ENCODE measurements at regions not wholly inside any gene's neighbourhood (a gene's known extent, or its start where the extent isn't known, plus 50 kb on each side); places are given as distances from the start of the nearest gene placed in this dataset.

DNA sequence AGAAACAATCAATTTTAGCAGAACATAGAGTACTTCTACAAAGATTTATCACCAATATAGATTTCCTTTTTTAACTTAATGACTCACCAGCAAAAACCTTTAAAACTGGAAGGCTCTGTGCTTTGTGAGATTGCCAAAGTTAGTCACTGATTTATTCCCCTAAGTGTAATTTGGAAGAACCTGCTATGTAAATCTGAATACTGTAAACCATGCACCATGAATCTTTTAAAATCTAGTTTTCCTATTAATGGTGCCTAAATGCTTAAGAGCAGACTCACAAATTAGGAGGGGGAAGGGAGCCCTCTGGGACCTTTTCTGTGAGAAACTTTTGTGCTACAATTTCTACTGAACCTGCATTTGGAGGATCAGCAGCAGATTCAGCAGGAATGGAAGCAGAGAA is 57.8 kb upstream of the PNRC1 start:
- no peak for DNase-seq (ENCODE audit: low read depth, low spot score)
- Histone ChIP-seq H2AFZ (ENCODE audit: control insufficient read depth, low read length) (no peak overlapping the region), H3K9ac (ENCODE audit: control insufficient read depth, extremely low read depth, insufficient read depth, low read length) (no peak overlapping the region), H3K36me3 (ENCODE audit: control insufficient read depth in 2 of 2, extremely low read depth in 1 of 2, insufficient read depth in 2 of 2, low read length in 2 of 2) (no peaks in the 10 kb centered on the region), H3K4me2 (ENCODE audit: control insufficient read depth, extremely low read depth, insufficient read depth, low read depth, low read length) (no peak overlapping the region), H3K9me1 (ENCODE audit: control insufficient read depth, extremely low read depth, insufficient read depth, low read length) (no peaks in the 10 kb centered on the region), H3K4me1 (ENCODE audit: control insufficient read depth, extremely low read depth, insufficient read depth, low read length) (peaks cover 46% of the 10 kb centered on the region), H3K27me3 (ENCODE audit: control insufficient read depth, extremely low read depth, insufficient read depth, low read length) (no peaks in the 10 kb centered on the region), H4K20me1 (ENCODE audit: control insufficient read depth, extremely low read depth, insufficient read depth, low read length) (no peaks in the 10 kb centered on the region), H3K79me2 (ENCODE audit: control insufficient read depth, insufficient read depth, low read length) (no peaks in the 10 kb centered on the region), H3K4me3 (ENCODE audit: control insufficient read depth in 2 of 3, extremely low read depth in 1 of 3, insufficient read depth in 2 of 3, low read depth in 1 of 3, low read length in 3 of 3) (no peak overlapping the region), H3K27ac (ENCODE audit: control insufficient read depth, insufficient read depth, low read length) (no peak overlapping the region), H3K9me3 (ENCODE audit: control insufficient read depth, low read depth, low read length) (no peaks in the 10 kb centered on the region)
- peak; percentile 36 for FAIRE-seq
- dilution Hi-C loops (cut with MboI; ENCODE audit: extremely low pct_ligation_motif_present, low sequenced_read_pairs): no loop called here
- no peak for TF ChIP-seq EZH2 (IDR thresholded peaks at IDR 0.05; ENCODE audit: low read length)
- TF ChIP-seq, protein P1, sequence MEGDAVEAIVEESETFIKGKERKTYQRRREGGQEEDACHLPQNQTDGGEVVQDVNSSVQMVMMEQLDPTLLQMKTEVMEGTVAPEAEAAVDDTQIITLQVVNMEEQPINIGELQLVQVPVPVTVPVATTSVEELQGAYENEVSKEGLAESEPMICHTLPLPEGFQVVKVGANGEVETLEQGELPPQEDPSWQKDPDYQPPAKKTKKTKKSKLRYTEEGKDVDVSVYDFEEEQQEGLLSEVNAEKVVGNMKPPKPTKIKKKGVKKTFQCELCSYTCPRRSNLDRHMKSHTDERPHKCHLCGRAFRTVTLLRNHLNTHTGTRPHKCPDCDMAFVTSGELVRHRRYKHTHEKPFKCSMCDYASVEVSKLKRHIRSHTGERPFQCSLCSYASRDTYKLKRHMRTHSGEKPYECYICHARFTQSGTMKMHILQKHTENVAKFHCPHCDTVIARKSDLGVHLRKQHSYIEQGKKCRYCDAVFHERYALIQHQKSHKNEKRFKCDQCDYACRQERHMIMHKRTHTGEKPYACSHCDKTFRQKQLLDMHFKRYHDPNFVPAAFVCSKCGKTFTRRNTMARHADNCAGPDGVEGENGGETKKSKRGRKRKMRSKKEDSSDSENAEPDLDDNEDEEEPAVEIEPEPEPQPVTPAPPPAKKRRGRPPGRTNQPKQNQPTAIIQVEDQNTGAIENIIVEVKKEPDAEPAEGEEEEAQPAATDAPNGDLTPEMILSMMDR (optimal IDR thresholded peaks at IDR 0.05 in 1 of 3, IDR thresholded peaks at IDR 0.05 in 1 of 3, conservative IDR thresholded peaks at IDR 0.05 in 1 of 3; ENCODE audit: extremely low read depth in 1 of 3, insufficient read depth in 2 of 3, low read length in 3 of 3): no peak

DNA sequence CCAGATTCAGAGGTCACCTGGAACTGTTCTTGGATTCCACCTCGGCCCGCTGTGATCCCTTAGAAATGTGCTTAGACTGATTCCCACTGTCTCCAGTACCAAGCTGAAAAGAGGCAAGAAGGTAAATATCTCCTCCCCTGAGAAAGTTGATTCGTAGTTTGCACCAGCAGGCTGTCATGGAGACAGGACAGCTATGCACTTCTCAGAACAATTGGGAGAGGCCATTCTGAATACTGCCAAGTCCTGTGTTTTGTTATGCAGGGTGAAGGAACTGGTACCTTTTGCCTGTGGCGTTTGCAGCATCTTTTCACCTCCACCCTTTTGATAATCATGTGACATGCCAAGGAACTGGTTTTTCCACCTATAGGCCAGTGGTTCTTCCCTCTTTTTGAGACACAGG is 58.2 kb upstream of the RNGTT start:
- dilution Hi-C loops (cut with MboI; ENCODE audit: extremely low pct_ligation_motif_present, low sequenced_read_pairs): no loop called here
- H3K4me3 ChIP-seq (ENCODE audit: control insufficient read depth in 2 of 3, extremely low read depth in 1 of 3, insufficient read depth in 2 of 3, low read depth in 1 of 3, low read length in 3 of 3): no peak overlapping the region
- H3K27ac ChIP-seq (ENCODE audit: control insufficient read depth, insufficient read depth, low read length): no peak overlapping the region
- no peak for DNase-seq (ENCODE audit: low read depth, low spot score)
- no peaks in the 10 kb centered on the region for H3K27me3 ChIP-seq (ENCODE audit: control insufficient read depth, extremely low read depth, insufficient read depth, low read length)
- H3K9me1 ChIP-seq (ENCODE audit: control insufficient read depth, extremely low read depth, insufficient read depth, low read length): no peaks in the 10 kb centered on the region
- no peaks in the 10 kb centered on the region for H3K9me3 ChIP-seq (ENCODE audit: control insufficient read depth, low read depth, low read length)
- H3K79me2 ChIP-seq (ENCODE audit: control insufficient read depth, insufficient read depth, low read length): no peaks in the 10 kb centered on the region
- no peaks in the 10 kb centered on the region for H3K36me3 ChIP-seq (ENCODE audit: control insufficient read depth in 2 of 2, extremely low read depth in 1 of 2, insufficient read depth in 2 of 2, low read length in 2 of 2)
- no peak overlapping the region for H3K9ac ChIP-seq (ENCODE audit: control insufficient read depth, extremely low read depth, insufficient read depth, low read length)
- FAIRE-seq: no peak
- H4K20me1 ChIP-seq (ENCODE audit: control insufficient read depth, extremely low read depth, insufficient read depth, low read length): no peaks in the 10 kb centered on the region
- no peak overlapping the region for H3K4me2 ChIP-seq (ENCODE audit: control insufficient read depth, extremely low read depth, insufficient read depth, low read depth, low read length)
- peaks cover 46% of the 10 kb centered on the region for H3K4me1 ChIP-seq (ENCODE audit: control insufficient read depth, extremely low read depth, insufficient read depth, low read length)
- peak overlapping the region; percentile 39 for H2AFZ ChIP-seq (ENCODE audit: control insufficient read depth, low read length)
- TF ChIP-seq, protein P1 (optimal IDR thresholded peaks at IDR 0.05 in 1 of 3, IDR thresholded peaks at IDR 0.05 in 1 of 3, conservative IDR thresholded peaks at IDR 0.05 in 1 of 3; ENCODE audit: extremely low read depth in 1 of 3, insufficient read depth in 2 of 3, low read length in 3 of 3): no peak
- no peak for TF ChIP-seq EZH2 (IDR thresholded peaks at IDR 0.05; ENCODE audit: low read length)
